ENCODE measurements at regions not wholly inside any gene's neighbourhood (a gene's known extent, or its start where the extent isn't known, plus 50 kb on each side); places are given as distances from the start of the nearest gene placed in this dataset.

DNA sequence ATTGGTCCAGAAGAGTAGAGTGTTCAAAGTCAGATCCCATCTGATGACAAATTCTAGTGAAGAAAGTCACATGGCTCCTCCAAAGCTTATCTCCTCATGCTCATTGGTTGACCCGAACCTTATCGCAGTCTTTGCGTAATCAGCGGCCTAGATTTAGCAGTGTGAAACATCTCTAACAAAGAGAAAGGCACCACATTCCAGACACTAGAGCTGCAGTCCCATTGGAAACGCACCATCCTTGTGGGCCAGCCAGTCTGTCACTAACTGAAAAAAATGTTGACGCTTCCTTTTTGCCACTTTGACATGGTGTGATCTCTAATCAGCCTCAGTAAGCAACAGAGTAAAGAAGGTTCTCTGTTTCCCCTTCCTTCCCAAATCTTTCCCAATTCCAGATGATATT lies 458.0 kb upstream of the WWC1 start:
- H3K27me3 ChIP-seq (ENCODE audit: control insufficient read depth, extremely low read depth, insufficient read depth, low read length), result no peaks in the 10 kb centered on the region
- H4K20me1 ChIP-seq (ENCODE audit: control insufficient read depth, extremely low read depth, insufficient read depth, low read length), result no peaks in the 10 kb centered on the region
- H3K4me3 ChIP-seq (ENCODE audit: control insufficient read depth in 2 of 3, extremely low read depth in 1 of 3, insufficient read depth in 2 of 3, low read depth in 1 of 3, low read length in 3 of 3), result no peak overlapping the region
- H3K9me3 ChIP-seq (ENCODE audit: control insufficient read depth, low read depth, low read length), result no peaks in the 10 kb centered on the region
- no peak for FAIRE-seq
- no peak overlapping the region for H3K4me2 ChIP-seq (ENCODE audit: control insufficient read depth, extremely low read depth, insufficient read depth, low read depth, low read length)
- no peak overlapping the region for H2AFZ ChIP-seq (ENCODE audit: control insufficient read depth, low read length)
- H3K4me1 ChIP-seq (ENCODE audit: control insufficient read depth, extremely low read depth, insufficient read depth, low read length), result peaks cover 17% of the 10 kb centered on the region
- H3K36me3 ChIP-seq (ENCODE audit: control insufficient read depth in 2 of 2, extremely low read depth in 1 of 2, insufficient read depth in 2 of 2, low read length in 2 of 2), result peaks cover 7 to 12% of the 10 kb centered on the region in 2 experiments
- no peak overlapping the region for H3K27ac ChIP-seq (ENCODE audit: control insufficient read depth, insufficient read depth, low read length)
- H3K79me2 ChIP-seq (ENCODE audit: control insufficient read depth, insufficient read depth, low read length), result peaks cover 89% of the 10 kb centered on the region
- no peak for TF ChIP-seq EZH2 (IDR thresholded peaks at IDR 0.05; ENCODE audit: low read length)
- TF ChIP-seq, protein P1, sequence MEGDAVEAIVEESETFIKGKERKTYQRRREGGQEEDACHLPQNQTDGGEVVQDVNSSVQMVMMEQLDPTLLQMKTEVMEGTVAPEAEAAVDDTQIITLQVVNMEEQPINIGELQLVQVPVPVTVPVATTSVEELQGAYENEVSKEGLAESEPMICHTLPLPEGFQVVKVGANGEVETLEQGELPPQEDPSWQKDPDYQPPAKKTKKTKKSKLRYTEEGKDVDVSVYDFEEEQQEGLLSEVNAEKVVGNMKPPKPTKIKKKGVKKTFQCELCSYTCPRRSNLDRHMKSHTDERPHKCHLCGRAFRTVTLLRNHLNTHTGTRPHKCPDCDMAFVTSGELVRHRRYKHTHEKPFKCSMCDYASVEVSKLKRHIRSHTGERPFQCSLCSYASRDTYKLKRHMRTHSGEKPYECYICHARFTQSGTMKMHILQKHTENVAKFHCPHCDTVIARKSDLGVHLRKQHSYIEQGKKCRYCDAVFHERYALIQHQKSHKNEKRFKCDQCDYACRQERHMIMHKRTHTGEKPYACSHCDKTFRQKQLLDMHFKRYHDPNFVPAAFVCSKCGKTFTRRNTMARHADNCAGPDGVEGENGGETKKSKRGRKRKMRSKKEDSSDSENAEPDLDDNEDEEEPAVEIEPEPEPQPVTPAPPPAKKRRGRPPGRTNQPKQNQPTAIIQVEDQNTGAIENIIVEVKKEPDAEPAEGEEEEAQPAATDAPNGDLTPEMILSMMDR (optimal IDR thresholded peaks at IDR 0.05 in 1 of 3, IDR thresholded peaks at IDR 0.05 in 1 of 3, conservative IDR thresholded peaks at IDR 0.05 in 1 of 3; ENCODE audit: extremely low read depth in 1 of 3, insufficient read depth in 2 of 3, low read length in 3 of 3), result no peak
- dilution Hi-C loops (cut with MboI; ENCODE audit: extremely low pct_ligation_motif_present, low sequenced_read_pairs), result no loop called here
- no peak for DNase-seq (ENCODE audit: low read depth, low spot score)
- no peak overlapping the region for H3K9ac ChIP-seq (ENCODE audit: control insufficient read depth, extremely low read depth, insufficient read depth, low read length)
- H3K9me1 ChIP-seq (ENCODE audit: control insufficient read depth, extremely low read depth, insufficient read depth, low read length), result no peaks in the 10 kb centered on the region

GRCh38 chr5:167835146-167835545 lies 456.3 kb upstream of the WWC1 start:
- Histone ChIP-seq H2AFZ (ENCODE audit: control insufficient read depth, low read length) (no peak overlapping the region), H3K4me1 (ENCODE audit: control insufficient read depth, extremely low read depth, insufficient read depth, low read length) (peaks cover 27% of the 10 kb centered on the region), H3K4me2 (ENCODE audit: control insufficient read depth, extremely low read depth, insufficient read depth, low read depth, low read length) (no peak overlapping the region), H3K27me3 (ENCODE audit: control insufficient read depth, extremely low read depth, insufficient read depth, low read length) (no peaks in the 10 kb centered on the region), H3K9ac (ENCODE audit: control insufficient read depth, extremely low read depth, insufficient read depth, low read length) (no peak overlapping the region), H3K79me2 (ENCODE audit: control insufficient read depth, insufficient read depth, low read length) (peaks cover 85% of the 10 kb centered on the region), H3K36me3 (ENCODE audit: control insufficient read depth in 2 of 2, extremely low read depth in 1 of 2, insufficient read depth in 2 of 2, low read length in 2 of 2) (peaks cover 1 to 5% of the 10 kb centered on the region in 2 experiments), H3K27ac (ENCODE audit: control insufficient read depth, insufficient read depth, low read length) (no peak overlapping the region), H3K9me1 (ENCODE audit: control insufficient read depth, extremely low read depth, insufficient read depth, low read length) (no peaks in the 10 kb centered on the region), H4K20me1 (ENCODE audit: control insufficient read depth, extremely low read depth, insufficient read depth, low read length) (no peaks in the 10 kb centered on the region), H3K4me3 (ENCODE audit: control insufficient read depth in 2 of 3, extremely low read depth in 1 of 3, insufficient read depth in 2 of 3, low read depth in 1 of 3, low read length in 3 of 3) (no peak overlapping the region), H3K9me3 (ENCODE audit: control insufficient read depth, low read depth, low read length) (no peaks in the 10 kb centered on the region)
- TF ChIP-seq, protein P1 (optimal IDR thresholded peaks at IDR 0.05 in 1 of 3, IDR thresholded peaks at IDR 0.05 in 1 of 3, conservative IDR thresholded peaks at IDR 0.05 in 1 of 3; ENCODE audit: extremely low read depth in 1 of 3, insufficient read depth in 2 of 3, low read length in 3 of 3), result no peak
- TF ChIP-seq EZH2 (IDR thresholded peaks at IDR 0.05; ENCODE audit: low read length), result no peak
- FAIRE-seq, result no peak
- dilution Hi-C loops (cut with MboI; ENCODE audit: extremely low pct_ligation_motif_present, low sequenced_read_pairs), result no loop called here
- no peak for DNase-seq (ENCODE audit: low read depth, low spot score)

Measured in keratinocyte (primary cell).